ENCODE measurements at regions not wholly inside any gene's neighbourhood (a gene's known extent, or its start where the extent isn't known, plus 50 kb on each side); places are given as distances from the start of the nearest gene placed in this dataset.

GRCh38 chr22:26907366-26907765 is 250.0 kb downstream of the MIAT start:
- H3K4me3 Mint-ChIP-seq = no peak overlapping the region
- DNase-seq = no peak
- H3K9me3 Mint-ChIP-seq = no peaks in the 10 kb centered on the region
- peaks cover 6% of the 10 kb centered on the region for H3K4me1 Mint-ChIP-seq (ENCODE audit: low read depth)
- peaks cover 5% of the 10 kb centered on the region for H3K36me3 Mint-ChIP-seq (ENCODE audit: low read depth)
- H3K27ac Mint-ChIP-seq = no peak overlapping the region
- peaks cover 21% of the 10 kb centered on the region for H3K27me3 Mint-ChIP-seq

GRCh38 chr22:26910845-26911244 is 253.5 kb downstream of the MIAT start:
- Mint-ChIP-seq H3K4me1 (ENCODE audit: low read depth) (no peaks in the 10 kb centered on the region), H3K27me3 (peaks cover 23% of the 10 kb centered on the region), H3K27ac (no peak overlapping the region), H3K4me3 (no peak overlapping the region), H3K36me3 (ENCODE audit: low read depth) (peaks cover 5% of the 10 kb centered on the region), H3K9me3 (no peaks in the 10 kb centered on the region)
- no peak for DNase-seq

- Mint-ChIP-seq H3K36me3 (ENCODE audit: low read depth) (peaks cover 5% of the 10 kb centered on the region), H3K27me3 (peaks cover 23% of the 10 kb centered on the region), H3K4me3 (no peak overlapping the region)
Observed at GRCh38 chr22:26912655-26913345, 255.4 kb downstream of the MIAT start.

GRCh38 chr22:26914519-26915185 is 257.3 kb downstream of the MIAT start:
- no peak overlapping the region for H3K4me3 Mint-ChIP-seq
- H3K4me1 Mint-ChIP-seq (ENCODE audit: low read depth) = no peaks in the 10 kb centered on the region
- H3K27me3 Mint-ChIP-seq = peaks cover 23% of the 10 kb centered on the region
- DNase-seq = no peak
- H3K36me3 Mint-ChIP-seq (ENCODE audit: low read depth) = no peaks in the 10 kb centered on the region
- H3K27ac Mint-ChIP-seq = no peak overlapping the region
- no peaks in the 10 kb centered on the region for H3K9me3 Mint-ChIP-seq

More at GRCh38 chr22:26912655-26913345, 255.4 kb downstream of the MIAT start:
- H3K9me3 Mint-ChIP-seq = no peaks in the 10 kb centered on the region
- no peak for DNase-seq
- no peak overlapping the region for H3K27ac Mint-ChIP-seq
- no peaks in the 10 kb centered on the region for H3K4me1 Mint-ChIP-seq (ENCODE audit: low read depth)

- DNase-seq = no peak
- Mint-ChIP-seq H3K4me1 (ENCODE audit: low read depth) (no peaks in the 10 kb centered on the region), H3K9me3 (no peaks in the 10 kb centered on the region), H3K36me3 (ENCODE audit: low read depth) (no peaks in the 10 kb centered on the region), H3K27me3 (peaks cover 23% of the 10 kb centered on the region), H3K4me3 (no peak overlapping the region), H3K27ac (no peak overlapping the region)
Observed at GRCh38 chr22:26916236-26916635, 258.8 kb downstream of the MIAT start.

GRCh38 chr22:26918226-26918625 is 260.8 kb downstream of the MIAT start:
- Mint-ChIP-seq H3K4me3 (no peak overlapping the region), H3K27me3 (peaks cover 12% of the 10 kb centered on the region), H3K36me3 (ENCODE audit: low read depth) (no peaks in the 10 kb centered on the region), H3K27ac (no peak overlapping the region), H3K4me1 (ENCODE audit: low read depth) (no peaks in the 10 kb centered on the region), H3K9me3 (no peaks in the 10 kb centered on the region)
- DNase-seq = no peak

GRCh38 chr22:26921726-26922125 is 264.3 kb downstream of the MIAT start:
- Mint-ChIP-seq H3K9me3 (no peaks in the 10 kb centered on the region), H3K36me3 (ENCODE audit: low read depth) (no peaks in the 10 kb centered on the region), H3K4me1 (ENCODE audit: low read depth) (no peaks in the 10 kb centered on the region), H3K27ac (no peak overlapping the region), H3K4me3 (no peak overlapping the region), H3K27me3 (no peaks in the 10 kb centered on the region)
- DNase-seq = no peak

- Mint-ChIP-seq H3K36me3 (ENCODE audit: low read depth) (no peaks in the 10 kb centered on the region), H3K4me1 (ENCODE audit: low read depth) (no peaks in the 10 kb centered on the region), H3K27me3 (no peaks in the 10 kb centered on the region), H3K9me3 (no peaks in the 10 kb centered on the region), H3K27ac (no peak overlapping the region), H3K4me3 (no peak overlapping the region)
- no peak for DNase-seq
Observed at GRCh38 chr22:26922806-26923205, 265.4 kb downstream of the MIAT start.

- no peaks in the 10 kb centered on the region for H3K36me3 Mint-ChIP-seq (ENCODE audit: low read depth)
- no peaks in the 10 kb centered on the region for H3K9me3 Mint-ChIP-seq
- no peak overlapping the region for H3K27ac Mint-ChIP-seq
- no peak overlapping the region for H3K4me3 Mint-ChIP-seq
- H3K4me1 Mint-ChIP-seq (ENCODE audit: low read depth) = no peaks in the 10 kb centered on the region
- no peaks in the 10 kb centered on the region for H3K27me3 Mint-ChIP-seq
- no peak for DNase-seq
Observed at GRCh38 chr22:26923531-26923930, 266.1 kb downstream of the MIAT start.

GRCh38 chr22:26927821-26928220 is 270.4 kb downstream of the MIAT start:
- no peaks in the 10 kb centered on the region for H3K27me3 Mint-ChIP-seq
- no peaks in the 10 kb centered on the region for H3K36me3 Mint-ChIP-seq (ENCODE audit: low read depth)
- H3K9me3 Mint-ChIP-seq = no peaks in the 10 kb centered on the region
- no peak overlapping the region for H3K4me3 Mint-ChIP-seq
- DNase-seq = no peak
- no peak overlapping the region for H3K27ac Mint-ChIP-seq
- H3K4me1 Mint-ChIP-seq (ENCODE audit: low read depth) = no peaks in the 10 kb centered on the region

- Mint-ChIP-seq H3K27me3 (no peaks in the 10 kb centered on the region), H3K4me1 (ENCODE audit: low read depth) (no peaks in the 10 kb centered on the region), H3K36me3 (ENCODE audit: low read depth) (no peaks in the 10 kb centered on the region), H3K9me3 (no peaks in the 10 kb centered on the region), H3K27ac (no peak overlapping the region), H3K4me3 (no peak overlapping the region)
- no peak for DNase-seq
Observed at GRCh38 chr22:26931471-26931870, 274.1 kb downstream of the MIAT start.

- H3K36me3 Mint-ChIP-seq (ENCODE audit: low read depth) = peaks cover 3% of the 10 kb centered on the region
Observed at GRCh38 chr22:26933105-26933590, 275.8 kb downstream of the MIAT start.

GRCh38 chr22:26937213-26937612 is 279.8 kb downstream of the MIAT start:
- Mint-ChIP-seq H3K4me3 (no peak overlapping the region), H3K4me1 (ENCODE audit: low read depth) (no peaks in the 10 kb centered on the region), H3K9me3 (peaks cover 4% of the 10 kb centered on the region), H3K36me3 (ENCODE audit: low read depth) (peaks cover 3% of the 10 kb centered on the region), H3K27me3 (no peaks in the 10 kb centered on the region), H3K27ac (no peak overlapping the region)
- no peak for DNase-seq

More at GRCh38 chr22:26933105-26933590, 275.8 kb downstream of the MIAT start:
- no peaks in the 10 kb centered on the region for H3K4me1 Mint-ChIP-seq (ENCODE audit: low read depth)
- H3K27me3 Mint-ChIP-seq = no peaks in the 10 kb centered on the region
- peaks cover 4% of the 10 kb centered on the region for H3K9me3 Mint-ChIP-seq
- no peak for DNase-seq
- H3K4me3 Mint-ChIP-seq = no peak overlapping the region
- H3K27ac Mint-ChIP-seq = no peak overlapping the region

- Mint-ChIP-seq H3K9me3 (peaks cover 4% of the 10 kb centered on the region), H3K4me1 (ENCODE audit: low read depth) (no peaks in the 10 kb centered on the region), H3K36me3 (ENCODE audit: low read depth) (peaks cover 3% of the 10 kb centered on the region), H3K27ac (no peak overlapping the region), H3K27me3 (no peaks in the 10 kb centered on the region), H3K4me3 (no peak overlapping the region)
- DNase-seq = no peak
Observed at GRCh38 chr22:26939466-26939865, 282.1 kb downstream of the MIAT start.

GRCh38 chr22:26941896-26942636 is 284.7 kb downstream of the MIAT start:
- no peak overlapping the region for H3K4me3 Mint-ChIP-seq
- H3K9me3 Mint-ChIP-seq = peaks cover 4% of the 10 kb centered on the region
- H3K27ac Mint-ChIP-seq = no peak overlapping the region
- peaks cover 3% of the 10 kb centered on the region for H3K27me3 Mint-ChIP-seq
- H3K4me1 Mint-ChIP-seq (ENCODE audit: low read depth) = no peaks in the 10 kb centered on the region
- peaks cover 3% of the 10 kb centered on the region for H3K36me3 Mint-ChIP-seq (ENCODE audit: low read depth)
- no peak for DNase-seq
